ENCODE measurements at regions not wholly inside any gene's neighbourhood (a gene's known extent, or its start where the extent isn't known, plus 50 kb on each side); places are given as distances from the start of the nearest gene placed in this dataset.
"Not testable (repeated sequence)": the region's sequence is repeated elsewhere in the genome, so short reads cannot be mapped to it uniquely, and the experiment has no call there.

DNA sequence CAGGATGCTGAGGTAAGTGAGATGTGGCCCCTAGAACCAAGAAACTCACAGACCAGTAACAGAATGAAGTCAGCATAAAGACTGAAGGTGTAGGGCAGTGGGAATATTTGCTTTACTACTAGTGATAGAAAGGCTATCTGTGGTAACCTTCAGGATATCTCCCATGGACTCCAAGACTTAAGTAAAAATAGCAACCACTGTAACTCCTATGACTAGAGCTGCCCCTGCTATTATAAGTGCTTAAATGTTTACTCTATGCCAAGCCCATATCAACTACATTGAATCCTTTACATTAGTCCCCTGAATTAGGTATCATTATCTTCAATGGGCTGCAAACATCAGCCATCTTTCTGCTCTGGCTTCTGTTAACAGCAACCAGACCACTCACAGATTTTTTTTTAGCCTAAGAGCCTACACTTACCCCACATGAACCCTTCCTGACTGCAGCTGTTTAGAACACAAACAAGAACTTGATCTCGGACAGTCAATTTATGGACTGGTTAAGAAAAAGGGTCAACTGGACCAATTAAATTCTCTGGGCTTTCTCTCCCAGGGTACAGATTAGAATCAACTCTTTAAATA, 335.1 kb upstream of the API5 start:
- DNase-seq (ENCODE audit: low read depth): no peak

DNA sequence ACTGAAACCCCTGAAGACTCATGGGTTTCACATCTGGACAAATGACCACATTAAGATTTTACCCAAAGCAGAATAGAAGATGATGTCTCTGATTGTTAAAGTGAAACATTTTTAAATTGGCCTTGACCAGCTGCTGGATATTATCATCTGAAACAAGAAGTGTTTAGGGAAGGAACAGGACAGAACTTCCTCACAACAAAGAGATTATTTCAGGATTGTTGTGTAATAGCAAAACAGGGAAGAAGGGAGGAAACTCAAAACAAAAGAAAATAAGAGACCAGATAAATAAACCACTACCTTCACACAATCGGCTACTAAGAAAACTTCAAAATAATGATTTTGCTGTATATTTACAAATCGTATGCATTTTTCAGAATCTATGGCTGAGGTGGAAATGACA, 319.2 kb upstream of the API5 start:
- DNase-seq (ENCODE audit: low read depth): no peak

DNA sequence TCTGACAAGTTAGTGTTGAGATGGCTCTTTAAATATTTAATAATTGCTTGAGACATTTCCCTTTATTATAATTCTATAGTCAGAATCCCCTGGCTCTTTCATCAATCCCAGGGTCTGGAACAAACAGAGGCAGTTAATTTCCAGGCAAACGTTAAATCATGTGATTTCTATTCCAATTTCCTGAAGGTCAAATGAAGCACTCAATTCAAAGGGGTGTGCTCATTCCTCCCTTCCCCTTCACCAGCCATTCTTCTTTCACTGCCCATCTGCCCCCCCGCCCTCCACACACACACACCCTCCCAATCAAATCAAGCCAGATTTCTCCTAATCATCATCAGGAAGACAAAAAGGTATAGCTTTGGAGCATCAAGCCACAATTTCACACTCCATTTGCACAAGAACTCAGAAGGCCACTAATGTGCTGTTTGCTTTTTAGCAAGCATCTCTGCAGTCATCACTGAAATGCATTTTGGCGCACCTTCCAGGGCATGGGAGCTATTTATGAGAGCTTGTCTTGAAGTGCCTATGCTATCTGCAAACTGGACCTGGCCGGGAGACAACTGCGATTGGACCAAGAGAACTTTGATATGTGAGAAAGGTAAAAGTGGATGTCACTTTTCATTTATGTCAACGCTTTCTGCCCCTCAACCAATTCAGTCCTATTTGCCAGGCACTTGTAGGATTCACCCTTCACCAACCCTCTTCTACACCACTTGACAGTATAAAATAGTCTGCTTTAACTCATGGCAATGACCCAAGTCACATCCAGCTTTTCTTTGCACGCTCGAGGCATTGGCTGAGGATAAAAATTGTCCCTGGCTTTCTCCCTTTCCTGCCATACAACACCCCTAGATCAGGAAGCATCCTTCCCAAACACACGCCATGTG, 315.1 kb upstream of the API5 start:
- no peak for DNase-seq (ENCODE audit: low read depth)

DNA sequence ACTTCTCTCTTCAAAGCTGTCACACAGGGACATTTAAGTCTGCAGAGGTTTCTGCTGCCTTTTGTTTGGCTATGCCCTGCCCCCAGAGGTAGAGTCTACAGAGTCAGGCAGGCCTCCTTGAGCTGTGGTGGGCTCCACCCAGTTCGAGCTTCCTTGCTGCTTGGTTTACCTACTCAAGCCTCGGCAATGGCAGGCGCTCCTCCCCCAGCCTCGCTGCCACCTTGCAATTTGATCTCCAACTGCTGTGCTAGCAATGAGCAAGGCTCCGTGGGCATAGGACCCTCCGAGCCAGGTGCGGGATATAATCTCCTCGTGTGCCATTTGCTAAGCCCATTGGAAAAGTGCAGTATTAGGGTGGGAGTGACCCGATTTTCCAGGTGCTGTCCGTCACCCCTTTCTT, 306.9 kb upstream of the API5 start:
- not testable (repeated sequence) for DNase-seq (ENCODE audit: low read depth)

DNA sequence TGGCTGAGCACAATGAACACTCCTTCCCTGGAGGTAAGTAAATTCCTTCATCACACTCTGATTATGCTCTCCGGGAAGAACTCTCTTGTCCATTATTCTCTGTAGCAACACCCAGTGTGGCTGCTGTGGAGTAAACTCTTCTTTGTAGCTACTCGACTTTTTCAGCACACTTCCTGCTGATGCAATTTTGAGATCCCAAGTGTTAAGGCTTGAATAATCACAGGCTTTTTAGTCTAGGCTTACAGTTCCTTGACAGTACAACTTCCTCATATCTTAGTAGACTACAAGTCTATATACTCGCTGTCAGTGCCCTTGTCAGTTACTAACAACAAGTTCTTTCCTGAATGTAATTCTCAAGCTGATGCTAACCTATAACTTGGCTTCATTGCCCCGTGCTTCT, 301.8 kb upstream of the API5 start:
- no peak for DNase-seq (ENCODE audit: low read depth)

DNA sequence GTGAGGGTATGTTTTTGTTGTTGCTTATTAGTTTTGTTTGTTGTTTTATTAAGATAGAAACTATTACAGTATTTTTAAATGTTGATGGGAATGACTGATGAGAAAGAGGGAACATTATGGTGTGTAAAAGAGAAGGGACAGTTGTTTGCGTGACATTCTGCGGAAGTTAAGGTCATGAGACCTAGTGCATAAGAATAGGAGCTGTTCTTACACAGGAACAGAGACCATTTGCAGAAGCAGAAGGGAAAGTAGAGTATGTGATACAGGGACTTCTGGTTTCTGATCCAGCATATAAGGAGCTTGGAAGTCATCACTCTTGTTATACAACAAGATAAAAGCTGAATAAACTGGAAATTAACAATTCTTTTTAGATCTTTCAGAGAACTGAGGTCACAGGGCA, 299.2 kb upstream of the API5 start:
- no peak for DNase-seq (ENCODE audit: low read depth)

DNA sequence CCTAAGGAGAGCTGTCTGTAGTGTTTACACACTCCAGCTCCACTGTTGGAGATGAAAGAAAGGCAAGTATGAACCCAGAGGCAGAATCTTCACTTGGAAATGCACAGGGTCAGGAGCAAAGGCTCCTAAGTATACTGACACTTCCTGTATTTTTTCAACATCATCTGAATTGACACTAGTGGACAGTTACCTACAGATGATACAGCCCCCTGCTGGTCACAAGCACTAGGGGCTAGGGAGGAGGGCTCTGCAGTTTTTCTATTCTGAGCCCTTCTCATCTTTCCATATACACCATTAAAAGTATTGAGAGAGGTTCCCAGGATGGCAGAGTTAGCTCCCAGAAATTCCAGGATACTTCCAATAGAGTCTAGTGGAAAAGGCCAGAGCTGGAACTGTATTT, 290.3 kb upstream of the API5 start:
- DNase-seq (ENCODE audit: low read depth): no peak

DNA sequence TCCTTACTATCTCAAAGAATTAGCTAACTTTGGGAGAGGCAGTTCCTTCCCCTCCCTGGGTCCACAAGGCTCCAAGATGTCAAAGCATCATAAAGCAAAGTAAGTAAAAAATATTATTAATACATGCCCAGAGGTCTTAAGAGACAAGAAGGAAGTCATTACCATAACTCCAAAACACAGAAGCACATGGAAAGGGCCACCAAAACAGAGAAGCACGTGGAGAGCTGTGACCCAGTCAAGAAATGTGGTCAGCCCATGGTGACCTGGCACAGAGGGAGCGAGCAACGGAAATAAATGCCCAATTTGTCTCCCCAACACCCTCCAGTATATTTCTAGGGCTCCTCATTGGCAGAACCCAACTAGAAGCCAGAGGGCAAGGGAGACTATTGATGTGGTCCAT, 277.5 kb upstream of the API5 start:
- DNase-seq (ENCODE audit: low read depth): no peak

DNA sequence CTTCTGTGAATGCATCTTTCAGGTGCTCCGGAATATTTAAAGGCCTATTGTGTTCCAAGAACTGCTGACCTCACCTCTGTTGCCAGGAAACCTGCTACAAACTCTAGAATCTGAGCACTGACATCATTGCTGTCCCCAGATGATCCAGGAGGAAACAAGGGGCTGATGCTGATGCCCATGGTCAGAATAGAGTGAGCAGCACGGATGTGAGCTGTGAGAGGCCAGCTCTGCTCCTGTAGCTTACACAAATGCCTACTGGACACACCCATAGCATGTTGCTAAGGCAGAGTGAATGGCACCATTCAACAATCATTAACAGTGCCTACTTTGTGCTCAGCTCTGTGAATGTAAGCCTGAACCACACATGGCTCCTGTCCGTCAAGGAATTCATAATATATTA, 276.7 kb upstream of the API5 start:
- DNase-seq (ENCODE audit: low read depth): no peak

DNA sequence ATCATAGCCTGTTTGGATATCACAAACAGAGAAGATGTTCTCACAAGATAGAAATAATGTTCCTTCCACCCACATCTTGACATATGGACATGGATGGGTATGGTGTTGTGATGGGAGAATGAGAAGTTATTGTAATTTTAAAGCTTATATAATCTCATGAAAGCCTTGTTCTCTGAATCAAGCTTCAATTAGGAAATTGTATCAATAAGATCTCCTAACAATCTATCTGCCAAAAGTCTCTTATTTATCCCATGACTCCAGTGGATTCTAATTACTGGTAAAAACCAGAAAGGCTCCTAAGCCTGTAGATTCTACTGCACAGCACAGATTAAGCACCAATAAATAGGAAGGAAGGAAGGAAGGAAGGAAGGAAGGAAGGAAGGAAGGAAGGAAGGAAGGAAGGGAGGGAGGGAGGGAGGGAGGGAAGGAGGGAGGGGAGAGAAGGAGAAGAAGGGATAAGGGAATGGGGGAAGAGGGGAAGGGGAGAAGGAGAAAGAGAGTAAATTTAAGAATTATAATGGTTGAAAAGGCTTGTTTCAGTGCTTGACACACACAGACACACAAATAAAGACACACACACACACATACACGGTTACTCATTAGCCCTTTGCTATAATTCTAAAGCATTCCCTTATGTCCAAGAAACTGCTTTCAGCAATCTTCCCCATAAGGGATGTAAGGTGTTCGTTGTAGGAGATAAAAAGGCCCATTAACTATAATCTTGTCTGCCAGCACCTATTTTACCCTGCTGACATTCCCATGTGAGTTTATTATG, 258.0 kb upstream of the API5 start:
- no peak for DNase-seq (ENCODE audit: low read depth)

DNA sequence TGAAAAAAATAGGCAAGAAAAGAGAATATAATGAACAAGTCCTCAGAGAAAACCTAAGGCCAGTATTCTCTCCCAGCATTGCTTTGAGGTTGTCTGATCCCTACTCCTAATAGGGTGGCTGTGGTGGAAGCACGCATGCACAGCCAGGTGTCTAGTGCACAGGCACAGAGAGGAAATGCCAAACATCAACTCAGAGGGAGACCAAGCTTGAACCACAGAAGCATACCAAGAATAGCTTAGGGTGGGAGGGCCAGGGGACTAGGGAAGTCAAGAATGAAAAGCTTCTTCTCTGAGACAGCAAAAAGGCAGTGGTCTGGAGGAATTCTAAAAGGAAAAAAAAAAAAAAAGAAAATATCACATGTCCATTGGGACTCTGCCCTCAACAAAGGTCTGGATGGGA, 244.1 kb upstream of the API5 start:
- DNase-seq (ENCODE audit: low read depth): no peak

DNA sequence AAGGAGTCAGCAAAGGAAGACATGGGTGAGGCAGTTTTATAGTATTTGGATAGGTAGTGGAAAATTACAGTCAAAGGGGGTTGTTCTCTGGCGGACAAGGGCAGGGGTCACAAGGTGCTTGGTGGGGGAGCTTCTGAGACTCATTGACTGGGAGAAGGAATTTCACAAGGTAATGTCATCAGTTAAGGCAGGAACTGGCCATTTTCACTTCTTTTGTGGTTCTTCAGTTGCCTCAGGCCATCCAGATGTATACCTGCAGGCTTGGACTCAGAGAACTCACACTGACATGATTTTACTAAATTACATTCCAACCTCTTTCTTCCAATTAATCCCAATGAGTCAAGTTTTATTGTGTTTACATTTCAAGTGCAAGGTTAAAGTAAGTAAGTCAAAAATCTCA, 240.5 kb upstream of the API5 start:
- DNase-seq (ENCODE audit: low read depth): no peak

DNA sequence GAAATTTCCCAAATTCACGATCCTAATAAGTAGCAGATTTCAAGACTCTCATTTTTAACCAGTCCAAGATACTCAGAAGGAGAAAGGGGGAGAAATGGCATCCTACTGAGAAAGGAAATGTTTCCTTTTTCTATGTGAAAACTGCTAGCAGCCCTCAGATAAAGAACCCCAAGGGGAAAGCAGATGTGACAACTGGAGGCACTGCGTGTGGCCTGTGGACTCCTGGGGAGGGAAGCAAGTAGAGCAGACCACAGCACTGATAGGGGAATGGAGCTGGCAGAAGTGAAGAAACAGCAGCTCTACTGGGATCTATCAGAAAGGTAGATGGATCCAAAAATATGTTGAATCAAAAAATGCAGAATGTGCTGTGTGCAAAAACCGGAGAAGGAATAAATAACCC, 239.7 kb upstream of the API5 start:
- DNase-seq (ENCODE audit: low read depth): no peak

DNA sequence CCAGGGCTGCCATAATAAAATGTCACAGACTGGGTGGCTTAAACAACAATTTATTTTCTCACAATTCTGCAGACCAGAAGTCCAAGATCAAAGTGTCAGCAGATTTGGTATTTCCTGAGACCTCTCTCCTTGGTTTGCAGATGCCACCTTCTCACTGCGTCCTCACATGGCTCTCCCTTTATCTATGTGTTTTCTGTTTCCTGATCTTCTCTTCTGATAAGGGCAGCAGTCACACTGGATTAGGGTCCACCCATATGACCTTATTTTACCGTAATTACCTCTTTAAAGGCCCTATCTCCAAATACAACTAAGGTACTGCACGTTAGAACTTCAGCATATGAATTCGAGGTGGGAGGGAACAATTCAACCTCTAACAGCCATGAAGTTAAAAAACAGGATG, 238.9 kb upstream of the API5 start:
- no peak for DNase-seq (ENCODE audit: low read depth)

DNA sequence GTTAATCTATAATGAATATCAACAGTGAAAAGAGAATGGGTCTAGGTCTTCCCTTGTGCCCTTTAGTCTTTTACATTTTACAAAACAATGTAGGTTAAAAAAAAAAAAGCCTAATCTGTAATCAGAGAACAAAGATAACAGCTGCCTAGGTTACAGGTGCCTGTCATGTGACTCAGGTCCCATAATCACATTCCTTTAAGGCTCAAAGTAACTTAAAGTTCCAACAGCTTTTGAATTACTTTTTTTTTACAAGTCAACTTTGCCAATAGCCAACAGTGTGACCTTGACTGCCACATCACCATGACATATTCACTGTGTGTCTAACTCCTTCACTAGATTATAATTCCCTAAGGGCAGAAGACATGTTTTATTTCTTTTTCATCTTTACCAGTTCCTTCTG, 237.0 kb upstream of the API5 start:
- DNase-seq (ENCODE audit: low read depth): no peak

DNA sequence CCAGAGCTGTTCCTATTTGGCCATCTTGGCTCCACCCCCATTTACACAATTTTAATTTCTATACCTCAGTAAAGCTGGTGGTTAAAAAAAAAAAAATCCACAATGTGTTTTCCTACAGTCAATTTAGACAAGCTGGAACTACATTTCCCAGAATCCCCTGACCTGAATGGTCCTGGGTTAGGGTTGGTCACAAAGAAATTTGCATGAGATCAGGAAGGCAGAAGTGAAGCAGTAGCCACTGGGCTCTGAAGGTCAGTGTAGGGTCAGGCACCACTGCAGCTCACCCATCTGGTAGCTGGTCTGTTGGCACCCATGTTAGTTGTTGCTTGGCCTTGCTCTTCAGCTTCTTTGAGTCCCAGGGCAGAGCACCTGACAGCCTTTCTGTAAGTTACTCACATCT, 210.7 kb upstream of the API5 start:
- no peak for DNase-seq (ENCODE audit: low read depth)

DNA sequence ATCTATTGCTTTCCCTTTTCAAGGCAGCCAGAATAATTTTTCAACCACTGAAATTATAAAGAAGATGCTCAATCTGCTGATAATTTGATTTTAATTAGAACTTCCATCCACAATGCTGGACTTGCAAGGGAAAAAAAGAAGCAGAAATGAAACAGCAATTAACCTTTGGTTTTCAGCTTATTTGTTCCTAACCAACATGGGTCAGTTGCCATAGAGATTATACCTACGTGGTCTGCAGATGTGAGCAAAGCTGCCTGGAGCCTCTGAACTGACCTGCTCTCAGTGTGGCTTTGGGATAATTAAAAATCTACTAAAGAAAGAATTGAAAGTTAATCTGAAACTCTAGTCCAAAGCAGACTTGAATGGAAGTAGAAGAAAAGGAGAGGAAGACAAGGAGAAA, 195.7 kb upstream of the API5 start:
- no peak for DNase-seq (ENCODE audit: low read depth)

DNA sequence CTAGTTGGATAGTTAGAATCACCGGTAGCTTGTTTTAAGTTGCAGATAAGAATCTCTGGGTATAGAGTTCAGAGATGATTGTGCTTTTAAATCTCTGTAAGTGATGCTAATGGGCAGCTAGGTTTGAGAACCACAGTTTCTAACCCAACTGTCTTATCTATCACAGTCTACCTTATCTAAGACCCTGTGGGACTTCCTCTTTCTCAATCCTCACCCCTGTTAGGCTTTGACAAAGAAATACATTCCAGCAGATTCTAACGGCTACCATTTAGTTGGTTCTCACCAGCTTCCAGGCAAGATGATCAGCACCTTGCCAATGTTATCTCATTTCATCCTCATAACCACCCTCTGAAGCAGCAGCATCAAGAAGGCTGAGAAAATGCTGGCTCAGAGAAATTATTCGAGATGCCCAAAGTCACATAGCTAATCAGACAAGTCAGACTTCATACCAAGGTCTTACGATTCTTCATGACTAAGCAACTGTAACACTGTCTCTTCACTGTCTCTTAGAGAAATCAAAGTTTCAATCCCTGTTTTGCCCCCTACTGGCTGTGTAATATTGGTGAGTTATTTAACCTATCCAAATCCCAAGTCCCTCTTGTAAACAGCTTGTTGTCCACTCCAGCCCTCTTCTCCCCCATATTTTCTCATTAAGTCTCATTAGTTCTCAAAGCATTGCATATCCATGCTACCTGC, 192.4 kb upstream of the API5 start:
- DNase-seq (ENCODE audit: low read depth): no peak

DNA sequence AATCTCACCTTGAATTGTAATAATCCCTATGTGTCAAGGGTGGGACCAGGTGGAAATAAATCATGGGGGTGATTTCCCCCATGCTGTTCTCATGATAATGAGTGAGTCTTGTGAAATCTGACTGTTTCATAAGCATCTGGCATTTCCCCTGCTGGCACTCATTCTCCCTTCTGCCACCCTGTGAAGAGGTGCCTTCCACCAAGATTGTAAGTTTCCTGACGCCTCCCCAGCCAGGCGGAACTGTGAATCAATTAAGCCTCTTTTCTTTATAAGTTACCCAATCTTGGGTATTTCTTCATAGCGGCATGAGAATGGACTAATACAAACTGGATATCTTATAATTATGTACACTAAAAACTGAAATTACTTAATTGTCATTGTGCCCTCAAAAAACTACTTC, 189.2 kb upstream of the API5 start:
- no peak for DNase-seq (ENCODE audit: low read depth)

DNA sequence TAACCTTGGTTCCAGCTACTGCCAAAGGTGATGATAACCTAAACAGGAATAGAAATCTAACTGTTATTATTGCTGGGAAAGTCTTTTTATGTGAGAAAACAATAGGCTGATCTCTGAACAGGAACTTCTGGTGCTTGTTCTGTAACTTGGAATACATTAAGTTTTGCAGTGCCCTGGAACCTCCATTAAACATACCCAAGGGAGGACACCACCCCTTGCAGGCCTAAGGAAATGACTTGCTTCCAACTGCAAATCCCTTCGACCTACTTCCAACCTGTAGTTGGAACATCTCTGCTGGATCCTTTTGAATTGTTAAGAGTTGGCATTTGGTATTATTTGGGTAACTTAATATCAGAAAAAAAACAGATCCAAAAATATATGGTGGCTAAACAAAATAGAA, 188.4 kb upstream of the API5 start:
- no peak for DNase-seq (ENCODE audit: low read depth)

DNA sequence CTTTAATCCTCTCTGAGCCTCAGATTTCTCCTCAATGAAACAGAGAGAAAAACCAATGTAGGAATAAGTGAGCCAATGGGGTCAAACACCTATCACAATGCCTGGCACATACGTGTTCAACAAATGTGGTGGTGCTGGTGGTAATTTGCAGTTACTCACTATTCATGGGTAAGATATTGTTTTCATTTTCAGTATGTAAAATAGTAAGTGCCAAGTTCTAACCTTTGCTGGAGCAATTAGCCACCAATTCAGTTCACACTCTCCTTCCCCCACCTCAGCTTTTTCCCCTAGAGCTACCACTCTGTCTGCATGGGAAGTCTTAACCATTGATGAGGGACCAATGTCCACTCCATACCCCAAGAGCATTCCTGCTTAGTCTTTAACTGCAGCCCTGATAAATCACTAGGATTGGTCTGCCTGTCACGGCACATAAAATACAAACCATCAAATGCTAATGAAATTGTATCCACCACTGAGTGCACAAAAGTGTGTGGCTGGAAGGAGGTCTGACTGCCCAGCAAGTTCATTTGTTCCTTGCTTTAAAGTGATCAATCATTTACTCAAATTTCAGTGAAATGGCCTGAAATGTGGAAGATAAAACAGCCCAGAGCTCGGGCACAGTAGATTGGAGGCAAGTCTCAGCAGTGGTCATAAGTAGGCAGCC, 187.4 kb upstream of the API5 start:
- no peak for DNase-seq (ENCODE audit: low read depth)

DNA sequence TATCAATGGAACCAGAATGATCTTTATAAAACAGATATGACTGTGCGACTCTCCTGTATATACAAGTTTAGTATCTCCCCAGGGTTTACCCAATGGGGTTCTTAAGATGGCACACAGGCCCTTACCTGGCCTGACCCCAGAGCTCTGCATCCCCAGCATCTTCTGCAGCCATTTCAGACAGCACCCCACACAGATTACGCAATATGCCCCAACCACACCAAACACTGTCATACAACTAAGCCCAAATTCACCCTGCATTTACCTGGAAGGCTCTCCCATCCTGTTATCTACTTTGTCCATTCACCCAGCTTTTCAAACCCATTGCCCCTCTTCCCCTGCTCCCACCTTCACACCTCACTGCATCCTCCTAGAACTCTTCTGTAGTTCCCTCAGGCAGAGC, 182.5 kb upstream of the API5 start:
- DNase-seq (ENCODE audit: low read depth): no peak
